DOHH2 (cell line): ENCODE measurements at regions not wholly inside any gene's neighbourhood (a gene's known extent, or its start where the extent isn't known, plus 50 kb on each side); places are given as distances from the start of the nearest gene placed in this dataset.

Experiments
- CTCF ChIP-seq: fragments of 200-600 bp; sonication (generic); IDR thresholded peaks from one replicate; pipeline ENCODE4 v1.5.1; 2014; ENCODE audit warnings: antibody characterized with exemption, mild to moderate bottlenecking, low read depth, low read length; ENCODE audit not compliant: poor library complexity, severe bottlenecking
- EZH2phosphoT487 ChIP-seq: fragments of 200-600 bp; sonication (generic); IDR thresholded peaks from 2 replicates; pipeline ENCODE4 v1.6.1; 2017; ENCODE audit warnings: borderline replicate concordance, mild to moderate bottlenecking, antibody characterized with exemption, low read length, moderate library complexity, mixed read lengths

DNA sequence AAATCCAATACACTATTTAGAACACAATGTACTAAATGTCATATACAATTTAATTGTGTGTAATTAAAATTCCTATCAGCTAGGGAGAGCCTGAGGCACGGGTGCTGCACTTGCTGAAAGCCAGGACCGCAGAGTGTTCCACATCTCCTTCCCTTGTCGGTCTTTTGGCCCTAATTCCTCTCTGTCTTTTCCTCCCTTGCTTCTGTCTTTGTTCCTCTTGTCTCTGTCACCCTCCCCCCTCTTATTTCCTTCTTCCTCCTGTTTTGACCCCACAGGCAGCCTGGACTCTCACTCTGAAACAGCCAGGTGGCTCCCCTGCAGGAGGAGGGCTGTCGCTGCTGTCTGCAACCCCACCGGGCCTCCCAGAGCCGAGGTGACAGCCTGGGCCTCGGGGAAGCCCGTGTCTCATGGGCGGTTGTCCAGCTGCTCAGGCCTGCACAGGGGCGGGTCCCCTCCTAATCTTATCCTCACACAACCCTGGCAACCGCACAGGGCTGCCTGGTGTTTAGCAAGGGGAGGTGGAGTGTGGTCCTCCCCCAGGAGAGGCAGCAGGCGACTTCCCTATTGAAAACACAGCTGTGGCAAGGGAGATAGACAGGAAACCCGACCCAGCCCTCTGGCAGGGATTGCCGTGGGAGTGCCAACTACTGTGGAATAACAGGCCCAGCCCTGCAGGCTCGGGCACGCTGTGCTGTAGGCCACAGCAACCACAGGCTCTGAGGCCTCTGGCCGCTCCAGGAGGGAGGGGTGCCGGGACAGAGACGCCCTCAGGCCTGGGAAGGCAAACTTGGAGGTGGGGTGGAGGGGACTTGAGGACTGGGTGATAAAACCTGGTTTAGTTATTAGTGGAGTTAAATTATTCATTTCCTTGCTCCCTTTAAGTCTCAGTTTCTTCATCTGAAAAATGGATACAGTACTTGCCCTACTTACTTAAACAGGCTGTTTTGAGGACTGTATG, 68.8 kb upstream of the WDR26 start:
- peak; percentile 55 for TF ChIP-seq CTCF
- no peak for TF ChIP-seq EZH2phosphoT487
